ENCODE measurements at regions not wholly inside any gene's neighbourhood (a gene's known extent, or its start where the extent isn't known, plus 50 kb on each side); places are given as distances from the start of the nearest gene placed in this dataset.

GRCh38 chr5:174645677-174646076 is 78.7 kb upstream of the MSX2 start:
- no peak for TF ChIP-seq CTCF (conservative IDR thresholded peaks at IDR 0.05 in 1 of 2, IDR thresholded peaks at IDR 0.05 in 1 of 2; ENCODE audit: low read depth in 1 of 2, low read length in 2 of 2)
- TF ChIP-seq EZH2 (IDR thresholded peaks at IDR 0.05; ENCODE audit: low read length, missing control alignments): no peak
